ENCODE measurements at regions not wholly inside any gene's neighbourhood (a gene's known extent, or its start where the extent isn't known, plus 50 kb on each side); places are given as distances from the start of the nearest gene placed in this dataset.

DNA sequence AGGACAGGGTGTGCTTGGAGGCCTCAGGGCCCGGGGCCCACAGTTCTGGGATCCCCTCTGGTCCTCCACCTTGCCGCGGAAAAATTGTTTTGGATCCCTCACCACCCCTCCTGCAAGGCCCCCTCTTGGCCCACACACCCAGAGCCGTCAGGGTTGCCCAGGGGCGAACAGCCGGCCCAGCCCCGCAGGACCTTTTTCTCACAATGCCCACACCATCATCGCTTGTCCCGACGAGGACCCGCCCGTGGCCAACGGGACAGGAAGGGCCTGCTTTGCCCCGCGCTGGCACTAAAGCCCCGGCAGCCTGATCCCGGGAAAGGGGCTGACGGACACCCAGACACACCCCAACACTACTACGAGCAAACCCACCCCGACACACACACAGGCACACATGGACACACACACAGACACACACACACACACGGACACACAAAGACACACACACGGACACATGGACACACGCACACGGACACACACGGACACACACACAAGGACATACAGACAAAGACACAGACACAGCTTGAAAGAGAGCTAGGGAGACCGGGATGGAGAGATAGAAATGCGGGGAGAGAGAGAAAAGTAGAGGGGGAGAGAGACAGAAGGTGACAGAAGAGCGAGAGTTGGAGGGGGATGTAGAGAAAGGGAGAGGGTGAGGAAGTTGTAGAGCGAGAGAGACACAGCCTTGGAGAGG is 1493.5 kb upstream of the DEFB115 start:
- TF ChIP-seq, protein P1, sequence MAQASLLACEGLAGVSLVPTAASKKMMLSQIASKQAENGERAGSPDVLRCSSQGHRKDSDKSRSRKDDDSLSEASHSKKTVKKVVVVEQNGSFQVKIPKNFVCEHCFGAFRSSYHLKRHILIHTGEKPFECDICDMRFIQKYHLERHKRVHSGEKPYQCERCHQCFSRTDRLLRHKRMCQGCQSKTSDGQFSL (CRISPR knock-in tag; IDR thresholded peaks at IDR 0.05): no peak
- TF ChIP-seq, protein P1 (tag; IDR thresholded peaks at IDR 0.05): no peak
- no peak for TF ChIP-seq ZNF134 (CRISPR knock-in tag; conservative IDR thresholded peaks at IDR 0.05)
- TF ChIP-seq, protein P2, sequence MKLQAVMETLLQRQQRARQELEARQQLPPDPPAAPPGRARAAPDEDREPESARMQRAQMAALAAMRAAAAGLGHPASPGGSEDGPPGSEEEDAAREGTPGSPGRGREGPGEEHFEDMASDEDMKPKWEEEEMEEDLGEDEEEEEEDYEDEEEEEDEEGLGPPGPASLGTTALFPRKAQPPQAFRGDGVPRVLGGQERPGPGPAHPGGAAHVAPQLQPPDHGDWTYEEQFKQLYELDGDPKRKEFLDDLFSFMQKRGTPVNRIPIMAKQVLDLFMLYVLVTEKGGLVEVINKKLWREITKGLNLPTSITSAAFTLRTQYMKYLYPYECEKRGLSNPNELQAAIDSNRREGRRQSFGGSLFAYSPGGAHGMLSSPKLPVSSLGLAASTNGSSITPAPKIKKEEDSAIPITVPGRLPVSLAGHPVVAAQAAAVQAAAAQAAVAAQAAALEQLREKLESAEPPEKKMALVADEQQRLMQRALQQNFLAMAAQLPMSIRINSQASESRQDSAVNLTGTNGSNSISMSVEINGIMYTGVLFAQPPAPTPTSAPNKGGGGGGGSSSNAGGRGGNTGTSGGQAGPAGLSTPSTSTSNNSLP (IDR thresholded peaks at IDR 0.05; ENCODE audit: borderline replicate concordance, low read depth, low read length): no peak
- no peak for TF ChIP-seq FOXA1 (IDR thresholded peaks at IDR 0.05; ENCODE audit: borderline replicate concordance)
- no peak for TF ChIP-seq HBP1 (CRISPR knock-in tag; IDR thresholded peaks at IDR 0.05)
- TF ChIP-seq, protein P3, sequence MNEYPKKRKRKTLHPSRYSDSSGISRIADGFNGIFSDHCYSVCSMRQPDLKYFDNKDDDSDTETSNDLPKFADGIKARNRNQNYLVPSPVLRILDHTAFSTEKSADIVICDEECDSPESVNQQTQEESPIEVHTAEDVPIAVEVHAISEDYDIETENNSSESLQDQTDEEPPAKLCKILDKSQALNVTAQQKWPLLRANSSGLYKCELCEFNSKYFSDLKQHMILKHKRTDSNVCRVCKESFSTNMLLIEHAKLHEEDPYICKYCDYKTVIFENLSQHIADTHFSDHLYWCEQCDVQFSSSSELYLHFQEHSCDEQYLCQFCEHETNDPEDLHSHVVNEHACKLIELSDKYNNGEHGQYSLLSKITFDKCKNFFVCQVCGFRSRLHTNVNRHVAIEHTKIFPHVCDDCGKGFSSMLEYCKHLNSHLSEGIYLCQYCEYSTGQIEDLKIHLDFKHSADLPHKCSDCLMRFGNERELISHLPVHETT (CRISPR knock-in tag; conservative IDR thresholded peaks at IDR 0.05 in 1 of 2, IDR thresholded peaks at IDR 0.05 in 1 of 2): no peak
- TF ChIP-seq ZNF512 (tag; IDR thresholded peaks at IDR 0.05): no peak
- no peak for TF ChIP-seq BCL6 (CRISPR knock-in tag; IDR thresholded peaks at IDR 0.05)
- TF ChIP-seq GABPA (tag; conservative IDR thresholded peaks at IDR 0.05; ENCODE audit: low read depth): no peak
- TF ChIP-seq SIN3A (IDR thresholded peaks at IDR 0.05; ENCODE audit: borderline replicate concordance in 2 of 2, control insufficient read depth in 1 of 2, low read depth in 2 of 2, low read length in 2 of 2): no peak
- TF ChIP-seq ZNF445 (CRISPR knock-in tag; IDR thresholded peaks at IDR 0.05; ENCODE audit: low read depth): no peak
- TF ChIP-seq POLR2A (conservative IDR thresholded peaks at IDR 0.05): no peak
